HG03469 (cell line): ENCODE measurements at regions not wholly inside any gene's neighbourhood (a gene's known extent, or its start where the extent isn't known, plus 50 kb on each side); places are given as distances from the start of the nearest gene placed in this dataset.
"Not testable (repeated sequence)": the region's sequence is repeated elsewhere in the genome, so short reads cannot be mapped to it uniquely, and the experiment has no call there.

Experiments used
- ATAC-seq: cut with Tn5 transposase; IDR thresholded peaks from one replicate; pipeline ENCODE4 v1.9.1; 2021; ENCODE audit warnings: mild to moderate bottlenecking, moderate library complexity, moderate number of reproducible peaks; ENCODE audit not compliant: unreplicated experiment

- no peak for ATAC-seq
Observed at GRCh38 chr4:104010722-104011121, 290.9 kb upstream of the TACR3 start.

- not testable (repeated sequence) for ATAC-seq
Observed at GRCh38 chr4:104002318-104002717, 282.5 kb upstream of the TACR3 start.

- ATAC-seq = no peak
Observed at GRCh38 chr4:103998756-103999155, 279.0 kb upstream of the TACR3 start.

GRCh38 chr4:103996637-103997036 lies 276.9 kb upstream of the TACR3 start:
- ATAC-seq = no peak

GRCh38 chr4:103996064-103996463 lies 276.3 kb upstream of the TACR3 start:
- no peak for ATAC-seq

- ATAC-seq = no peak
Observed at GRCh38 chr4:103994059-103994458, 274.3 kb upstream of the TACR3 start.

GRCh38 chr4:103982454-103982853 lies 262.7 kb upstream of the TACR3 start:
- ATAC-seq = no peak

GRCh38 chr4:103948244-103949018 lies 228.6 kb upstream of the TACR3 start:
- no peak for ATAC-seq

GRCh38 chr4:103947617-103948016 lies 227.8 kb upstream of the TACR3 start:
- no peak for ATAC-seq

- ATAC-seq = not testable (repeated sequence)
Observed at GRCh38 chr4:103946621-103947268, 227.0 kb upstream of the TACR3 start.

- no peak for ATAC-seq
Observed at GRCh38 chr4:103938488-103938887, 218.7 kb upstream of the TACR3 start.

GRCh38 chr4:103936653-103937145 lies 216.9 kb upstream of the TACR3 start:
- ATAC-seq = no peak

GRCh38 chr4:103934178-103934789 lies 214.5 kb upstream of the TACR3 start:
- ATAC-seq = peak; percentile 75

GRCh38 chr4:103928370-103928769 lies 208.6 kb upstream of the TACR3 start:
- peak; percentile 50 for ATAC-seq

GRCh38 chr4:103923551-103923950 lies 203.8 kb upstream of the TACR3 start:
- ATAC-seq = no peak

- ATAC-seq = no peak
Observed at GRCh38 chr4:103918214-103918613, 198.4 kb upstream of the TACR3 start.

GRCh38 chr4:103915224-103915869 lies 195.6 kb upstream of the TACR3 start:
- peak; percentile 74 for ATAC-seq

- no peak for ATAC-seq
Observed at GRCh38 chr4:103907414-103907813, 187.6 kb upstream of the TACR3 start.

GRCh38 chr4:103904123-103904522 lies 184.3 kb upstream of the TACR3 start:
- ATAC-seq = no peak

- no peak for ATAC-seq
Observed at GRCh38 chr4:103902730-103903129, 182.9 kb upstream of the TACR3 start.

GRCh38 chr4:103895876-103896465 lies 176.2 kb upstream of the TACR3 start:
- no peak for ATAC-seq
